GM23338 (cell line): ENCODE measurements at regions not wholly inside any gene's neighbourhood (a gene's known extent, or its start where the extent isn't known, plus 50 kb on each side); places are given as distances from the start of the nearest gene placed in this dataset.

Source experiments
- ATAC-seq: fragments of 200-7000 bp; cut with Tn5 transposase; 3 replicates; pipeline ENCODE4 v1.9.1; 2020
- DNase-seq: peaks from one replicate; pipeline ENCODE4 v3.0.0-alpha.2; 2015; ENCODE audit warnings: low spot score
- H2AFZ ChIP-seq: fragments of 200-600 bp; sonication (generic); 2 replicates; pipeline ENCODE4 v1.8.0; 2016; ENCODE audit warnings: antibody characterized with exemption, mild to moderate bottlenecking, moderate library complexity
- H3F3A ChIP-seq: fragments of 200-600 bp; sonication (generic); replicated peaks from 2 replicates; pipeline ENCODE4 v1.8.0; 2017; ENCODE audit warnings: antibody characterized with exemption, mixed run types, low read depth
- H3K27ac ChIP-seq: fragments of 200-600 bp; sonication (generic); 2 replicates; pipeline ENCODE4 v1.6.1; 2016; ENCODE audit warnings: low read depth
- H3K27me3 ChIP-seq: fragments of 200-600 bp; sonication (generic); 2 replicates; pipeline ENCODE4 v1.8.0; 2016; ENCODE audit warnings: mild to moderate bottlenecking, mixed run types, moderate library complexity; ENCODE audit not compliant: insufficient read depth
- H3K36me3 ChIP-seq: fragments of 200-600 bp; sonication (generic); 2 replicates; pipeline ENCODE4 v1.8.0; 2016; ENCODE audit warnings: mild to moderate bottlenecking; ENCODE audit not compliant: insufficient read depth
- H3K4me1 ChIP-seq: fragments of 200-600 bp; sonication (generic); 2 replicates; pipeline ENCODE4 v1.8.0; 2016; ENCODE audit warnings: mild to moderate bottlenecking, moderate library complexity; ENCODE audit not compliant: insufficient read depth
- H3K4me2 ChIP-seq: fragments of 200-600 bp; sonication (generic); 2 replicates; pipeline ENCODE4 v1.7.1; 2017; ENCODE audit warnings: mixed run types
- H3K4me3 ChIP-seq: fragments of 200-600 bp; sonication (generic); 2 replicates; pipeline ENCODE4 v1.6.1; 2016; ENCODE audit warnings: mixed run types
- H3K79me2 ChIP-seq: fragments of 200-600 bp; sonication (generic); replicated peaks from 2 replicates; pipeline ENCODE4 v1.8.0; 2017; ENCODE audit warnings: mild to moderate bottlenecking; ENCODE audit not compliant: insufficient read depth
- H3K9me2 ChIP-seq: fragments of 200-600 bp; sonication (generic); 2 replicates; pipeline ENCODE4 v1.8.0; 2017; ENCODE audit not compliant: insufficient read depth
- H4K20me1 ChIP-seq: fragments of 200-600 bp; sonication (generic); replicated peaks from 2 replicates; pipeline ENCODE4 v1.8.0; 2017; ENCODE audit warnings: mild to moderate bottlenecking; ENCODE audit not compliant: insufficient read depth
- H3K27ac Mint-ChIP-seq: 2 replicates; pipeline ENCODE4 v1.8.0; 2020; ENCODE audit warnings: inconsistent platforms, mild to moderate bottlenecking, moderate library complexity, mixed read lengths
- H3K27me3 Mint-ChIP-seq: 3 replicates; pipeline ENCODE4 v1.8.0; 2022; ENCODE audit warnings: low read depth, mild to moderate bottlenecking, moderate library complexity, mixed read lengths, inconsistent platforms; ENCODE audit not compliant: insufficient read depth, poor library complexity
- H3K36me3 Mint-ChIP-seq: 3 replicates; pipeline ENCODE4 v1.8.0; 2021; ENCODE audit warnings: low read depth, mild to moderate bottlenecking, inconsistent platforms, moderate library complexity, mixed read lengths
- H3K4me1 Mint-ChIP-seq: 3 replicates; pipeline ENCODE4 v1.8.0; 2020; ENCODE audit warnings: mild to moderate bottlenecking, inconsistent platforms, mixed read lengths
- H3K4me3 Mint-ChIP-seq: 3 replicates; pipeline ENCODE4 v1.8.0; 2021; ENCODE audit warnings: moderate library complexity, mild to moderate bottlenecking, inconsistent platforms, mixed read lengths
- H3K9me3 Mint-ChIP-seq: 3 replicates; pipeline ENCODE4 v1.8.0; 2020; ENCODE audit warnings: moderate library complexity, mild to moderate bottlenecking, inconsistent platforms, mixed read lengths
- CTCF ChIP-seq, 2 experiments: fragments of 200-600 bp in 1 of 2; sonication (generic) in 1 of 2; conservative IDR thresholded peaks; 2 replicates each; pipeline versions ENCODE4 v1.5.1 to v1.6.1; 2016 to 2017; ENCODE audit warnings: antibody characterized with exemption in 2 of 2, low read depth in 2 of 2, mild to moderate bottlenecking in 2 of 2, moderate library complexity in 1 of 2
- ETS1 ChIP-seq: IDR thresholded peaks from 2 replicates; pipeline ENCODE4 v1.6.1; 2016; ENCODE audit warnings: antibody characterized with exemption
- EZH2 ChIP-seq: fragments of 200-600 bp; sonication (generic); IDR thresholded peaks from one replicate; pipeline ENCODE4 v1.8.0; 2017; ENCODE audit warnings: antibody characterized with exemption, mild to moderate bottlenecking, low read depth; ENCODE audit not compliant: unreplicated experiment
- REST ChIP-seq: IDR thresholded peaks from one replicate; pipeline ENCODE4 v1.6.1; 2018; ENCODE audit warnings: antibody characterized with exemption; ENCODE audit not compliant: unreplicated experiment
- STAT1 ChIP-seq: IDR thresholded peaks from one replicate; pipeline ENCODE4 v1.6.1; 2016; ENCODE audit warnings: antibody characterized with exemption; ENCODE audit not compliant: unreplicated experiment
- ZNF114 ChIP-seq: fragments of 250-450 bp; sonication (Bioruptor Pico); IDR thresholded peaks from 2 replicates; pipeline ENCODE4 v1.5.0; 2020; ENCODE audit warnings: mild to moderate bottlenecking, moderate library complexity
- ZNF331 ChIP-seq: fragments of 250-450 bp; sonication (Bioruptor Pico); IDR thresholded peaks from 2 replicates; pipeline ENCODE4 v1.5.0; 2020; ENCODE audit warnings: low read depth, mild to moderate bottlenecking, moderate library complexity
- ZNF462 ChIP-seq: fragments of 250-450 bp; sonication (Bioruptor Pico); IDR thresholded peaks from 2 replicates; pipeline ENCODE4 v1.5.0; 2020; ENCODE audit warnings: mild to moderate bottlenecking, moderate library complexity

GRCh38 chr20:22320245-22320915, 264.0 kb downstream of the FOXA2 start (continued):
- TF ChIP-seq ZNF462 (CRISPR knock-in tag) (no peak), ZNF114 (CRISPR knock-in tag) (no peak)

- no peak overlapping the region for H3K27ac ChIP-seq
- no peaks in the 10 kb centered on the region for H3F3A ChIP-seq
- H3K4me3 ChIP-seq, result no peak overlapping the region
- no peaks in the 10 kb centered on the region for H3K27me3 ChIP-seq
- H2AFZ ChIP-seq, result no peak overlapping the region
- Mint-ChIP-seq H3K27me3 (peaks cover 2% of the 10 kb centered on the region), H3K4me1 (peaks cover 5% of the 10 kb centered on the region; the same call in 2 of the 3 replicates), H3K4me3 (no peak overlapping the region), H3K9me3 (no peaks in the 10 kb centered on the region), H3K27ac (no peak overlapping the region), H3K36me3 (no peaks in the 10 kb centered on the region)
- DNase-seq, result no peak
- H4K20me1 ChIP-seq, result no peaks in the 10 kb centered on the region
- TF ChIP-seq EZH2, result no peak
- TF ChIP-seq REST, result no peak
- TF ChIP-seq ETS1, result no peak
- no peak for TF ChIP-seq CTCF (conservative IDR thresholded peaks at IDR 0.05; ENCODE audit: low read depth in 2 of 2)
- no peak for TF ChIP-seq STAT1
- no peak for TF ChIP-seq ZNF331 (CRISPR knock-in tag)
- H3K4me1 ChIP-seq, result no peaks in the 10 kb centered on the region
- ATAC-seq, result no peak
- H3K4me2 ChIP-seq, result no peak overlapping the region
- no peaks in the 10 kb centered on the region for H3K79me2 ChIP-seq
- 0 out of 2 replicates have a peak, but pooled peaks cover 4% of the 10 kb centered on the region for H3K9me2 ChIP-seq
- no peaks in the 10 kb centered on the region for H3K36me3 ChIP-seq
Measured at GRCh38 chr20:22315771-22316170, 268.6 kb downstream of the FOXA2 start.
